Right renal pelvis (tissue), 4 donors: ENCODE measurements at regions not wholly inside any gene's neighbourhood (a gene's known extent, or its start where the extent isn't known, plus 50 kb on each side); places are given as distances from the start of the nearest gene placed in this dataset.

ENCODE experiments used
- DNase-seq, 4 donors: peaks; one replicate each; pipeline ENCODE4 v3.0.0-alpha.2; 2013; ENCODE audit warnings: low read depth in 4 of 4, low spot score in 3 of 4, missing footprints in 1 of 4

DNA sequence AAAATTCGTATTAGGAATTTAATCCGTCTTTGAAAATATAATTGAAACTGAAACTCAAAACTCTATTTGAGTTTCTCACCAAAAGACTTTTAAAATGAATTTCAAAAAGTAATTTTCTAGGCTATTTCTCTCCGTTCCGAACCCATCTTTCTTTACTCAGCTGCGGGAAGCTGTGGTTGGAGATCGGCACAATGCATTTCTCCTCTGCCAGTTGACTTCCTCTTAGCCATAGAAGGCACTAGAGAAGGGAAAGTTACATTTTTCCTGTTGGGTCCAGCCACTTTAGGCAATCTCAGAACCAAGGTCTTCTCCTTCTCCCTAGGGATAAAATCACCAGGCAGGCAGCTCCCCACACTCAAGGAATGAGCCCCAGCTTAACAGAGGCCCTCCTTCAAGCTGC, 133.6 kb upstream of the COL1A2 start:
- no peak for DNase-seq

DNA sequence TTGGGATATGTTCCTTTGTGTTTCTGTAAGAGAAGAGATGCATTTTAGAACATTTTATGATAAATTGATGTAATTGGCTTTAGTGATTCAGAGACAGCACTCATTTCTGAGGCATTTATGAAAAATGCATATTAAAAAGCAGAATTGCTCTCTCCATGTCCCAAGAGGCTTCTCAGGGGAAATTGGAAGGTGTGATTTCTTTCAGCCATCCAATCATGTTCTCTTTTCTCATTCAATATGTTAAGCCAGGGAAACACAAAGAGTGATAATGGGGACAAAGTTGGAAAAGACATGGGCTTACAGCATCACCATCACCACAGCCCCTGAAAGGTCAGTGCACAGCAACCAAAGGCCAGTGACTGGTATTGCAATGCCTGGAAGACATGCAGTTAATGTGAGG, 129.9 kb upstream of the COL1A2 start:
- DNase-seq, result no peak

DNA sequence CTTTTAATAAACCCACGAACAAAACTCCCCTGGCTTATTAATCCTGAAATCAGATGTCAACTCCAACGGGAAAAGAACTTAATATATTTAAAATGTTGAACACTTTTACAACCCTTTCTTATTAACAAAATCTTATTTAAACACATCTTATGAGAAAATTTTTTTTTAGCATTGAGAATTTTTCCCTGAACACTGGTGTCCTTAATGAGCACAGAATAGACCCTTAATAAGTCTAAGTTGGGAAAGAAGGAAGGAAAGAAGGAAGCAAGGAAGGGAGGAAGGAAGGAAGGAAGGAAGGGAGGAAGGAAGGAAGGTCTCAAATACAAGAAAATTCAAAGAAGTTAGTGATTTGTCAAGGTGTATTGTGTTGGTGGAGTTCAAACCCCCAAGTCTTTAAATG, 129.2 kb upstream of the COL1A2 start:
- no peak for DNase-seq

DNA sequence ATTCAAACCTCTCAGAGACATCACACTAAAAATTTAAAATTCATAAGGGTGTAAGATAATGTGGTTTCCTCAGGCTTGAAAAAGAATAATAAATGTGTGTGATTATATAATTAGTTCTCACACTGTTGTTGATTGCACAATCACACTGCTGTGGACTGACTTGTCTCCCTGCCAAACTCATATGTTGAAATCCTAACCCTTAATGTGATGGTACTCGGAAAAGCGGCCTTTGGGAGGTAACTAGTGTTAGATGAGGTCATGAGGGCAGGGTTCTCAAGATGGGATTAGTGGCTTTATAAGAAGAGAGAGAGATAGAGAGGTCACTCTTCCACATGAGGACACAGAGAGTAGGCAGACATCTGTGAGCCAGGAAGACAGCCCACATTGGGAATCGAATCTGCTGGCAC, 128.5 kb upstream of the COL1A2 start:
- no peak for DNase-seq

DNA sequence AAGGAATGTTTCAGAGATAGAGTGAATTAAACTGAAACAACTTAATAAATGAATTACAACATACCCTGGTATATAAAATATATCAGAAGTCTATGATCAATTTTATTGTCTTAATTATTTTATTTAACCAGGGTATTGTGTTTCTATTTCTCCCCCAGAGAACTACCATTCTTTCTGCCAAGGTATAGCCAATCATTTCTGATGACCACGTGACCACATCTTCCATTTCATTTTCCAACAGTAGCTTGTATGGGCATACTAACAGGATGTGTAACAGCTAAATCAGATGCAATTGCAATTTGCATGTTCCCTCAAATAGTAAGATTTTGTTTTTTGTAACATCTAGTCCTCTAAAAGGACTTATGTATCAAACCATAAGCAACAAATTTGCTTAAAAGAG, 123.9 kb upstream of the COL1A2 start:
- DNase-seq, result no peak

DNA sequence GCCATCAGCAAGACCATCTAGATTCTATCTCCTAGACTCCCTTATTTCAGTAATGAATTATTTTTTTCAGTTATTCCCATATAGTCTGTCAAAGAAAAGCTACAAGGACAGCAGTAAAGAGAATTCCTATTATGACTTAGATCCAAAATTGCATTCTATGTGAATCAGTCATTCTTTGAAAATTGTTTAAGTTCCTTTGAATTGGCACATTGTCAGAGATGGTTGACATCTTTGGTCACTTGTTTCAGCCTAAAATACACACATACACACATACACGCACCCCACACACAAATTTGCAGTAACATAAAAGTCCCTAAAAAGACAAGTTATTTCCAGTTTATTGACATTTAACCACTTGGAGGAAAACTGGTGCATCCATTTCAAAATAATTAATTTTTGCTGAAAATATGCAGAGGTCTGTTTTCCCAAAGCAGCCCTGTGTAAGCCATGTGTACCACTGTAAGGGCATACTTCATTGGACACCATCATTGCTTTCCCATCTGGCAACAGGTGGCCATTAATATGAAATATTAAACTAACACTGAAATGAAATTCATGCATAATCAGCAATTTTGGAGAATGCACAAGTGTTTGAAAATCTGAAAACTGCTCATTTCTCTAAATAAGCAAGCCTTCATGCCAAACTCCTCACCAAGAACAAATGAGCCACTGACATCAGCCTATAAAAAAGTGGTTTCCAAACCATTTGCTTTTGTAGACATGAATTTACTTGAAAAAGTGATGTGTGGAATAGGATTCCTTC, 121.7 kb upstream of the COL1A2 start:
- DNase-seq, result no peak

DNA sequence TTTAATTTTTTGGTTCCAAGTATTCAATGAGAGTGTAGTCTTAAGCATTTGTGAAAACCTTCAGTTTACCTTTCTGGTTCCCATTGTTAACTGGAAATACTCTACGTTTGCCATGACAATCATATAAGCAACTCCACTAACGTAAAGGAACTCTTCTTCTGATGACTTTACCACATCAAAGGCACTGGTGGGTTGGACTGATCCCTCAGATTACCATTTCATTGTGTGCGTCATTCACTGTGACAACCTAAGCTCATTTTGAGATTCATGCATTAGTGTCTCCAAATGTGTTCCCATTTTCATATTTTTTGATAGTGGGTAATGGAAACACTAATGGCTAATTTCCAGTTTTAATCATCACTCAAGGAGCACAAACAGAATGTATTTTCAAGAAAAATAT, 119.9 kb upstream of the COL1A2 start:
- DNase-seq, result no peak

DNA sequence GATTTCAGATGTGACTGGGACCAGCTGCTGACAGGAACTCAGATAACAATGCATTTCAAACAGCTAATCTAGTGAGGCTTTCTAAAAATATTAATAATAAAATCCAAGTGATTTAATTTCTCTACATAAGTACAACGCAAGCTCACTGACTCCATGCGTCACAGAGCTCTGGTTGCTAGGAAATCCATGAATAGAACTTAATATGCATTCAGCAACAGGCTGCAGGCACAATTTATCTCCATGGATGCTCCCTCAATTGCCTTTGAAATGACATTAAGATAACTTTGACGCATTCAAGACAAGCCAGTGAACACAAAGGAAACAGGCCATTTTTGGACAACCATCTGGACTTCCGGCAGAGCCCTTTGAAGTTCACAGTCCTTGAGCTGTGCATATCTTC, 118.7 kb upstream of the COL1A2 start:
- DNase-seq, result no peak

DNA sequence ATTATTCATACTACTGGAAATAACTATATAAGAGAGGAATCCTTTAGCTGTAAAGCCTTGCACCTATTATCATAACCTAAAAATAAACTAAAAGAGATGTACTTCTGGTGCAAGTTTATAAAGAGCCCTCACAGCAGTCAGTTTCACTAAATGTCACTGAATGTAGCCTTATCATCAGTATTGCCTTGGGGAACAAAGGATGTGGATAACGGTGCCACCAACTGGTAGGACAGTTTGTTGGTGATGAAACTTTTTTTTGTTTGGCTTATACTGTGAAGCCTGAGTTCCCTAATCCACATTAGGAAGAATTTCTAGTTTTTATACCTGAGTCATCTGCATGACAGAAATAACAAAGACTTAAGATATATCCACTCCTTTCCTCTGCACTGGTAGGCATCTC, 117.9 kb upstream of the COL1A2 start:
- no peak for DNase-seq

DNA sequence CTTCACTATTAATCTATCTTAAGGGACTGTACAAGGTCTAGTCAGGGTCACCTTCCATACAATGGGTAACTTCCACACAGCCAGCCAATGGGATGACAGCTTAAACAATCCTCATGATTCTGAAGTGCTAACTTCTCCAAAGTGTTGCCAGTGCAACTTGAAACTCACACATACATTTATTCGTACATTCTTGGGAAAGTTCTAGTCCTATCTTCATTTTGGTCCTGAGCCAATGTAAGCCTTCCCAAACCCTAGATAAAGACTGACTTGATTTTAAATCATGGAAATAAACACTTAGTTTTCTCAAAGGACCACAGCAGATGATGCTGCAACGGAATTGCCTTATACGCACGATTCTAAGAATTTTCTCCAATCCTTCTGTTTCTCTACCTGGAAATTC, 117.5 kb upstream of the COL1A2 start:
- DNase-seq, result no peak

DNA sequence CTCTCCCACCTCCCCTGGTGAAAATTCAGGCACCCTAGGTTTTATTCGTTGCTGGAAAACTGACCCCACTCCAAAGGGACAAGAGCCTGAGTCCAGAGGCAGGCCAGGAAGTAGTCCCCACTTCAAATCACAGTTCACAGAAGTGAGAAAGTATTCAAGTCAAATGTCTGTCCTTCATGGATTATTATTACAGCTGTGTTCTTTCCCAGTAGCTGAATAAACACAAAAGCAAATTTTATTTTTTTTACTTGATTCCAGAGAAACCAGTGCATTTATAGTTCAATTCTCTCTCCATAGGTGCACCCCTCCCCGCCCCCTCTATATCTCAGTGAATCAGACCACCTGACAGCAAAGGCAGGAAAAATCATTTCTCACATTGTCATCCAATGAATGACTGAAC, 113.8 kb upstream of the COL1A2 start:
- no peak for DNase-seq

DNA sequence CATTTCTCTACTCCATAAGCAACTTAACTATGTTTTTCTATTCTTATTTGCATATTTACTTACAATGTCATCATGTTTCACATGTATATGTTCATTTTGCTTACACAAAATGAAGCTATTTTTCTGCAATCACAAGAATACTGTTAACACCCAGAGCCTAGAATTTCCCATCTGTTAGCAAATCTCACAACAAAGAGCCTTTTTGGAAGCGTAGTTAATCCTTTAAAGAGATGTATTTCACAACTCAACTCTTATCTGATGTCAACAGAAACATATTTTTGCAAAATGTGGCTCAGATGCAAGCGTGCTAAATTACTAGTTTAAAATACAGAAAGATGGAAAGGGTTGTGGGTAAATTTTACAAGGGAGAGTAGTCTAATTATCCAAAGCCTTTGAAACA, 110.6 kb upstream of the COL1A2 start:
- no peak for DNase-seq

DNA sequence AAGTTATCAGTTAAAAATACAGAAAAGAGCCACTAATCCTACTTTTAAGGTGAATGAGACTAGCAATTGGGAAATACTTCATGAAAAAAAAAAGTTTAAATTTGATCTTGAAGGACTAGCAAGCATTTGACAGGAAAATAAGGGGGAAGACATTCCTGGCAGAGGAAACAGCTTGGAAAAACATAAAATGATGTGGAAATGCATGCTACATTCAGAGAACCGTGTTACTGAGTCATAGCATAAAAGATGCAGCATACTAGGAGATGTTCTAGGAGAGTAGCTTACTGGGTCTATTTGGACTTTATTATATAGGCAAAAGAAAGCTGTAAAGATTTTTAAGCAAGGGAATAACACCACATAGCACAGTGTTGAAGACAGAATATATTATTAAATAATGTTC, 108.6 kb upstream of the COL1A2 start:
- no peak for DNase-seq

DNA sequence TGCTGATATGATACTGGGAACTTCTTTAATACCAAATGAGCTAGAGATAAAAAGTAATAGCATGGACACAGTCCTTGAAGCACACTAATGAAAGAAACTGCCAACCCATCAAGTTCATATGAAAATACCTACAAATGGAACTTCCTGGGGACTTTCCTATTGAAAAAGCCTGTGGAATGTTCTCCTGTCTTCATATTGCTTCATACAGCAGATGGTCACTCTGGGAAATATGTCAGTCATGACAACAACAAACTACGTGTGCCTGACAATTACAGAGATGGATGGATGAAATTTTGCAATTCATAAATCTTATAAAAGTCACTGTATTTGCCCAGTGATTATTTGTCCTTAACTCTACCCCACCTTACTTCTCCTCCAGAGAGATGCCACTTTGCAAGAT, 106.6 kb upstream of the COL1A2 start:
- no peak for DNase-seq

DNA sequence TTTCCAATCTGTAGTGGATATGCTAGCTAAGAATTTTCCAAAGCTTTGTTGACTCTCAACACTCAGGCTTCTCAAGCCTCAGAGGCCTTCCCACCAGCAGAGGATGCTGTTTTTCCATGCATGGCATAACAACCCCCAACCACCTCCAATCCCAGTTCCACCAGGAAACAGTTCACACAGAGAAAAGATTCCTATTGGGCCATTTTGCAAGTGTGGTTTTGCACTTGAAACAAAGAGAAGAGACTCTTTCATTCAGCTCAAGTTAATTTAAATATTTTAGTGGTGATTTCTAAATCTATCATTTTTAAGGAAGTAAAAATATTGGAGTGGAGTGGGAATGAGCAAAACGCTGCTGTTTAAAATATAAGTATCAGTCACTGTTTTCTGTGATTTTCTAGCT, 105.6 kb upstream of the COL1A2 start:
- DNase-seq, result peak; percentile 52 to 70 (median 66)

DNA sequence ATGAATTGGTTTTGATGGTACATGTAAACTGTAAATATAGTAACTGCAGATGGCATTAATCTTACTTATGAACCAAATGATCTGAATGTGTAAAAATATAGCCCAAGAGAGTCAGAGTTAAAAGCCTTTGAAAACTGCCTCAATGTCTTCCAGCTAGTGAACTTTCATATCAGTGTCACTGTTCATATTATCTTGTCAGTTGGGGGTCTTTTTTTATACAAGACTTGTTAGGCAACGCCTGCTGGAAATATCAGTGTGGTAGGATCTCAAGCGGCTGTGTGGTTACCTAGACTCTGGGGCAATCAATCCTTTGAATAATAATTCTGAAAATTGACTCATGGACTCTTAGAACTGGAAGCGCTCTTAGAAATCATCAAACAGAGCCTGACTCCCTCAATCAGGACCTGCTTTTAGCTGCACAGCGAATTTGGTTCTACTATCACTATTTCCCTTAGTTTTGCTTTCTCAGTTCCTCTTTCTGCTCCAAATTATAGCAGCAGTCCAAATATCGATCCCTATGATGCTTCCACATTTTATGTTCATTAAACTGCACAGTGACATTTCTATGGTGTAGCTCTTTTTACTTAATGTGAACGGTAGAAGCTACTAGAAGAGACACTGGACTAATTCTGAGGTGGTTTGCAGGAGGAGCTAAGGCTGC, 100.1 kb upstream of the COL1A2 start:
- no peak for DNase-seq

DNA sequence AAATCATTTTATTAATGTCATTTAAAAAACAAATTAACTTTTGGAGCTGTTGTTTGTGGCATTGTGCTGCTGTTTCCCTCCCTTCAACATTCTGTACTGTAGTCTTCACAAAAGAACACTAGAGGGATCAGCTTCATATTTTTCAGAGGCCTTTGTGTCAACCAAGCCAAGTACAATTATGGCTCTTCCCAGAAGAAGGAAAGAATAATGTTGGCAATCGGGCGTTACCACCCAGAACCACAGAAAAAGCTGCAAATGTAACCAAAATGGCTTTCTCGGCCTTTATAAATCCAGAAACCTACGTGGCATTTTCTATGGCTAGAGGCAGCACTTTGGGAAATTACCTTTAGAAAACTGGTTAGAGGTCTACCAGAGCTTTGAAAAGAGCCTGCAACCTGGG, 98.8 kb upstream of the COL1A2 start:
- peak in 1 of 4 donors; percentile 39 for DNase-seq

DNA sequence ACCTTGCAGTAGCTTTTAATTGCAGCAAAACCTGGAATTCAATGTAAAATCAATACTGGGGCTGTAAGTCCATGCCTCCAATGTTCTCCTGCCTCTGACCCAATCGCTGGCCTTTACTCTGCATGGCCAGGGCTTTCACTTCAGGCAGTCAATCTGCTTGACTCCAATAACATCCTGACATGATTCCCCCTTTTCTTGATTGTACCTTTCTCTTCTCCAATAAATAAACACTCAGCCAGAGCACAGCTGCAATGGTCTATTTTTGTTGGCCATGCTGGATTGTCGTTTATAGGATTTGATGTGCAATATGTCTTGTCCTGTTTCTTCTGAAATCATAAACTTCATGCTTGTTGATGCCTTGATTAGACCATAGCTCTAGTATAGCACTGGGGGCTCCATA, 97.8 kb upstream of the COL1A2 start:
- DNase-seq, result no peak

DNA sequence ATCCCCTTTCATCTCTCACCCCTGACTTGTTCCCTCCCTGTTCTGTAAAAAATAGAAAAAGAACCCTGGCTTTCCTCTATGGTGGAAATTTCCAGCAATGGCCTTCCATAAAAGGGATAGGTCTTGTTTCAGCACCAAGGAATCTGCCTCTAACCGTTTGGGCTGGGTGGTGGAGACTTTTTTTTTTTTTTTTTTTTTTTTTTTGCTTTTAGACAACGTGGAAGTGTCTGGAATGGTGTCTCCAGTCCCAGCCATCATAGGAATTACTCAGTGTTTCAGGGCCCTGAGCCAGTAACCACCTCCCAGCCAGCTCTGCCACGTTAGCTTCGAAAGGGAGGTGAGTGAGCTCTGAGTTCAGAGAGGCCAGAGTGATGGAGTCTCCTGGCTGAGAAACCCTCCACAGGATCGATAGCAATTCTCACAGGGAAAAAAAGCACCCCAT, 97.3 kb upstream of the COL1A2 start:
- DNase-seq, result no peak

DNA sequence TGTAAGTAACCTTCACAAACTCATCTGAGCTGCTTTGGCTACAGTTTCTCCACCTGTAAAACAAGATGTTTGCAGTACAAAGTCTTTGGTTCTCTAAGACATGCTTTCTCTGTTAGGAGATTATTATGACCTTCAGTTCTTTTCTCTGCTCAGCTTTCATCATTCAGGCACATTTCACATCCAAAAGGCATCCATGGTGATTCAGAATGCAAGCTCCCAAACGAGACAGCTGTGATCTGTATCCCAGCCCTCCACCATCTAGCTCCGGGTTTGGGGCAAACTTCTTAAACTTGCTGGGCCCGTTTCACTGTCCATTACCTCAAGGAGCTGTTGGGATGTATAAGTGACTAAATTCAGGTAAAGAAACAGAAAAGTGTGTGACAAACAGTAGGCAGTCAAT, 95.8 kb upstream of the COL1A2 start:
- DNase-seq, result no peak

DNA sequence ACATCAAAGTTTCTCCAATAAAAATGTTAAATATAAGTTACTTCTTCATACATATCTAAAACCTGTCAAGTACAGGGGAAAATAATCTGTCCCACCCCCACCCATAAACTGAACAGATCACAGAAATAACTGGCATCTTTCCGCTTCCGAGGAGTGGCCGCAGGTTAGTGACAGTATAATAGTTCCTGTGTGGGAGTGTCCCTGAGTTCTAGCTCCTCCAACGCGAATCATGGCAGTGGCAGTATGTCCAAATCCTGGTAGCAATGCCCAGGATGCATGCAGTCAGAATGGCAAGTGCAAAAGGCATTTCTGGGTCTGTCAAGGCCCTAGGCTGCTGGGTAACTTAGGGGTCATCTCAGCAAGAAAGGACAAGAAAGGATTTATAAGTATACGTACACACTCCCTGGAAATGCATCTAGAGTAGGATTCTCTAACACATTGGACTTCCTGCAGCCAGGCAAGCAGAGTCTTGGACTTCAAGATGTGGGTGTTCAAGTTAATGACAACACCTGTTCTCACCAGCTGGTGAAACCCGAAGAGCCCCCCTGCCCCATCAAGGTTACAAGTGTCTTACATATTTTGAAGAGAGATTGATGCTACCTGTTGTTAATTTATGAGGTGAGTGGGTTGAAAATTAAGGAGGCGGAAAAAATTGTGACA, 94.4 kb upstream of the COL1A2 start:
- no peak for DNase-seq

DNA sequence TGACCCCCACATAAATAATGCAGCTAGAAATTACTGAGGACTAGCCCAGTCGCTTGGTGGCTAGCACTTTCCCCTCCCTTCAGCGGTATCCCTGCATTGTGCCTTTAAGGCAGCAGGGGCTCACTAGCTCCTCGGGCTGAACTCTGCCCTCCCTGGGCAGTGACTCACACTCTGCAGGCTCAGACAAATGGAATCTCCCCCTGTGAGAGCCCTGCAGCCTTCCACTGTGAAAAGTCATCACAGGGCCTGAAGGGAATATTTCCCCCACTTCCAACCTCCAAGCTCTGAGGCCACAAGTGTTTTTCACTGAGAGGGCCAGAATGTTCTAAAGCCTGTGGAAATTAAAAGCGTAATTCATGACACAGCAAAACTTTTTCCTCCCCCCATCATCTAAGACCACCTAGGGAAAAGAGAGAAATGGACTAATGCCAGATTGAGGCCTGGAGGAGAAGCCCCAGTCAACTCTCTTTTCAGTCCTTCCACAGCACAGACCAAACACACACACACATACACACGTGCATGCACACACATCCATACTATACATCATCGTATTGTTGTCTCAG, 93.6 kb upstream of the COL1A2 start:
- DNase-seq, result peak in 1 of 4 donors; percentile 54
